OCI-LY1 (cell line): ENCODE measurements at regions not wholly inside any gene's neighbourhood (a gene's known extent, or its start where the extent isn't known, plus 50 kb on each side); places are given as distances from the start of the nearest gene placed in this dataset.

ENCODE experiments used
- H2AFZ ChIP-seq: fragments of 200-600 bp; sonication (generic), shearing (Covaris generic); 2 replicates; pipeline ENCODE4 v1.6.0; 2014; ENCODE audit warnings: antibody characterized with exemption, mild to moderate bottlenecking, low read length
- H3F3A ChIP-seq: fragments of 200-600 bp; sonication (generic), shearing (Covaris generic); 2 replicates; pipeline ENCODE4 v1.6.0; 2014; ENCODE audit warnings: mild to moderate bottlenecking, antibody characterized with exemption, low read length, moderate library complexity; ENCODE audit not compliant: insufficient read depth
- H3K27ac ChIP-seq: fragments of 200-600 bp; sonication (generic); 2 replicates; pipeline ENCODE4 v1.5.1; 2014; ENCODE audit warnings: low read length, mixed run types, mild to moderate bottlenecking, low read depth; ENCODE audit not compliant: poor library complexity, severe bottlenecking
- H3K27me3 ChIP-seq: fragments of 200-600 bp; sonication (generic); 2 replicates; pipeline ENCODE4 v1.6.0; 2014; ENCODE audit warnings: antibody characterized with exemption, mild to moderate bottlenecking, low read length, moderate library complexity; ENCODE audit not compliant: insufficient read depth
- H3K36me3 ChIP-seq: fragments of 200-600 bp; sonication (generic); 2 replicates; pipeline ENCODE4 v1.6.1; 2014; ENCODE audit warnings: mild to moderate bottlenecking, antibody characterized with exemption, low read length, moderate library complexity, mixed read lengths; ENCODE audit not compliant: insufficient read depth
- H3K4me1 ChIP-seq: fragments of 200-600 bp; sonication (generic); 2 replicates; pipeline ENCODE4 v1.5.1; 2014; ENCODE audit warnings: mild to moderate bottlenecking, low read length, moderate library complexity; ENCODE audit not compliant: insufficient read depth, severe bottlenecking
- H3K4me2 ChIP-seq: fragments of 200-600 bp; sonication (generic), shearing (Covaris generic); 2 replicates; pipeline ENCODE4 v1.6.1; 2014; ENCODE audit warnings: low read length
- H3K4me3 ChIP-seq: fragments of 200-600 bp; sonication (generic); 2 replicates; pipeline ENCODE4 v1.5.1; 2014; ENCODE audit warnings: low read length, low read depth, mild to moderate bottlenecking, mixed read lengths; ENCODE audit not compliant: poor library complexity, severe bottlenecking
- H3K79me2 ChIP-seq: fragments of 200-600 bp; shearing (Covaris generic); 2 replicates; pipeline ENCODE4 v1.6.1; 2016; ENCODE audit warnings: mixed run types, low read length, mixed read lengths; ENCODE audit not compliant: insufficient read depth
- H3K9ac ChIP-seq: fragments of 200-600 bp; sonication (generic), shearing (Covaris generic); 2 replicates; pipeline ENCODE4 v1.6.1; 2014; ENCODE audit warnings: mild to moderate bottlenecking, low read length, mixed read lengths
- H3K9me2 ChIP-seq: fragments of 200-600 bp; sonication (generic), shearing (Covaris generic); 2 replicates; pipeline ENCODE4 v1.6.1; 2014; ENCODE audit warnings: low read depth, mild to moderate bottlenecking, low read length, mixed read lengths
- H3K9me3 ChIP-seq: fragments of 200-600 bp; shearing (Covaris generic); 2 replicates; pipeline ENCODE4 v1.6.1; 2014; ENCODE audit warnings: low read length, mixed read lengths
- H4K20me1 ChIP-seq: fragments of 200-600 bp; sonication (generic), shearing (Covaris generic); 2 replicates; pipeline ENCODE4 v1.6.0; 2016; ENCODE audit warnings: mild to moderate bottlenecking, low read length; ENCODE audit not compliant: insufficient read depth
- EZH2 ChIP-seq: fragments of 200-600 bp; sonication (generic), shearing (Covaris generic); IDR thresholded peaks from 2 replicates; pipeline ENCODE4 v1.8.0; 2017; ENCODE audit warnings: borderline replicate concordance, mixed run types, mild to moderate bottlenecking, antibody characterized with exemption, low read length, moderate library complexity, mixed read lengths
- TF ChIP-seq, protein P1 (sequence below): fragments of 200-600 bp; sonication (generic), shearing (Covaris generic); IDR thresholded peaks from 2 replicates; pipeline ENCODE4 v1.5.1; 2017; ENCODE audit warnings: mild to moderate bottlenecking, antibody characterized with exemption, low read length, moderate library complexity, mixed read lengths

DNA sequence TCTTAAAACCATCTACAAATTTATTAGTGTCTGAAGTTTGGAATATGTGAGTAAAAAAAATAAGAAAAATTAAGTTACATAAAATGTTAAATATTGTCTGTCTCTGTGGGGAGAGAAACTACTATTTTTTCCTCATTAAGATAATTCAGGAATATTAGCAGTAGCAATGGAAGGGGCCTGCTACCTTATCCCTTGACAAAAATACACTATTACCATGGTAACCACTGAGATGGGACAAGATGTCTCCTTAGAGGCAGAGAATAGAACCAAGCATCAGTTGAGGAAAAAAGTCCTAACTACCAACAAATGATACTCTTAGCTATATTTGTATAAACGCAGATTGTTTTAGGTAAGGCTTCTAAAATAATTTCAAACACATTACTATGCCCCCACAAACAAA, 150.7 kb upstream of the LSM8 start:
- no peaks in the 10 kb centered on the region for H3F3A ChIP-seq
- H3K27ac ChIP-seq, result no peak overlapping the region
- no peaks in the 10 kb centered on the region for H3K79me2 ChIP-seq
- H3K36me3 ChIP-seq, result no peaks in the 10 kb centered on the region
- no peaks in the 10 kb centered on the region for H3K4me1 ChIP-seq
- no peaks in the 10 kb centered on the region for H3K27me3 ChIP-seq
- H2AFZ ChIP-seq, result no peak overlapping the region
- no peaks in the 10 kb centered on the region for H3K9me2 ChIP-seq
- no peak overlapping the region for H3K9ac ChIP-seq
- no peak for TF ChIP-seq EZH2
- no peaks in the 10 kb centered on the region for H4K20me1 ChIP-seq
- H3K9me3 ChIP-seq, result no peaks in the 10 kb centered on the region
- H3K4me3 ChIP-seq, result no peak overlapping the region
- H3K4me2 ChIP-seq, result no peak overlapping the region

DNA sequence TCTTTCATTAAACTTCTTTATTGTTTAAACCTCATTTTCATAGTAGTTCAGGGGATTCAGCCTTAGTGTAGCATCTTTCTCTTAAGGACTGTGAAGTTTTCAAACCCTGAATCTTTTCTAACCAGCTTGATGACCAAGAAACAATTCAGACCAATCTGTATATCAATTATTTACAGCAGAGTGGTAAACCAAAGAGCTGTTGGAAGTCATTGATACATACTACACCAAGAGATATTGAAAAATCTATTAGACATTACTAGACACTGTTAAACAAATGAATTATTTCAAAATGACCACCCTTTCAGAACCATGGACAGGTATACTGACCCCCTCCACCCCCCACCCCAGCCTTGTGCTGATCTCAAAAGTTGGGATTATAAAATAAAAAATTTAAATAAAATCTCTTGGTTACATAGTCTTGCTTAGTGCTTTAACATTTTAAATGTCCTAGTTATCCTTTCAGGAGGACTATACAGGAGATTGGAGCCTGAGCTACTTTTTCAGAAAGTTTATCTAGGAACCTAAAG, 143.9 kb upstream of the LSM8 start:
- no peaks in the 10 kb centered on the region for H3K9me2 ChIP-seq
- H3K4me2 ChIP-seq, result no peak overlapping the region
- no peaks in the 10 kb centered on the region for H3K79me2 ChIP-seq
- no peaks in the 10 kb centered on the region for H3K27me3 ChIP-seq
- no peak overlapping the region for H2AFZ ChIP-seq
- H4K20me1 ChIP-seq, result no peaks in the 10 kb centered on the region
- no peaks in the 10 kb centered on the region for H3K36me3 ChIP-seq
- H3K4me3 ChIP-seq, result no peak overlapping the region
- H3F3A ChIP-seq, result no peaks in the 10 kb centered on the region
- H3K9me3 ChIP-seq, result no peaks in the 10 kb centered on the region
- H3K4me1 ChIP-seq, result no peaks in the 10 kb centered on the region
- no peak overlapping the region for H3K9ac ChIP-seq
- H3K27ac ChIP-seq, result no peak overlapping the region
- TF ChIP-seq, protein P1, sequence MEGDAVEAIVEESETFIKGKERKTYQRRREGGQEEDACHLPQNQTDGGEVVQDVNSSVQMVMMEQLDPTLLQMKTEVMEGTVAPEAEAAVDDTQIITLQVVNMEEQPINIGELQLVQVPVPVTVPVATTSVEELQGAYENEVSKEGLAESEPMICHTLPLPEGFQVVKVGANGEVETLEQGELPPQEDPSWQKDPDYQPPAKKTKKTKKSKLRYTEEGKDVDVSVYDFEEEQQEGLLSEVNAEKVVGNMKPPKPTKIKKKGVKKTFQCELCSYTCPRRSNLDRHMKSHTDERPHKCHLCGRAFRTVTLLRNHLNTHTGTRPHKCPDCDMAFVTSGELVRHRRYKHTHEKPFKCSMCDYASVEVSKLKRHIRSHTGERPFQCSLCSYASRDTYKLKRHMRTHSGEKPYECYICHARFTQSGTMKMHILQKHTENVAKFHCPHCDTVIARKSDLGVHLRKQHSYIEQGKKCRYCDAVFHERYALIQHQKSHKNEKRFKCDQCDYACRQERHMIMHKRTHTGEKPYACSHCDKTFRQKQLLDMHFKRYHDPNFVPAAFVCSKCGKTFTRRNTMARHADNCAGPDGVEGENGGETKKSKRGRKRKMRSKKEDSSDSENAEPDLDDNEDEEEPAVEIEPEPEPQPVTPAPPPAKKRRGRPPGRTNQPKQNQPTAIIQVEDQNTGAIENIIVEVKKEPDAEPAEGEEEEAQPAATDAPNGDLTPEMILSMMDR, result no peak
- no peak for TF ChIP-seq EZH2

DNA sequence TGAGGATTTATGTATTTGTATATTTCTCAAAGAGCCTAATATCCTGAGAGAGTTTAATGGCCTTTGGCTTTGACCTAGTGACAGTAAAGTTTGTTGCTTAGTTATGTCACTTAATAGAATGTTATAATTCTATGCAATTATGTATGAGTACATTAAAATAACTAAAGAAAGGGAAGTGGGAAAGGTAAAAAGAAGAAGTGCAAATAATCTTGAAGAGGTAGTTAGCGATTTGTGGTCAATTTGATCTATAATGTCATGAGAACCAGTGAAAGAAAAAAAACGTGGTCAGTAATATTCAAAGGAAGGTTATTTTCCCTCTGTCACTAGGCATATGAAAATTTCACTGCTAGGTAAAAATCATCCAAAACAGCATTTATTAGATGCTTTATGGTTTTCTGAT, 143.4 kb upstream of the LSM8 start:
- no peaks in the 10 kb centered on the region for H3K4me1 ChIP-seq
- TF ChIP-seq EZH2, result no peak
- TF ChIP-seq, protein P1, result no peak

DNA sequence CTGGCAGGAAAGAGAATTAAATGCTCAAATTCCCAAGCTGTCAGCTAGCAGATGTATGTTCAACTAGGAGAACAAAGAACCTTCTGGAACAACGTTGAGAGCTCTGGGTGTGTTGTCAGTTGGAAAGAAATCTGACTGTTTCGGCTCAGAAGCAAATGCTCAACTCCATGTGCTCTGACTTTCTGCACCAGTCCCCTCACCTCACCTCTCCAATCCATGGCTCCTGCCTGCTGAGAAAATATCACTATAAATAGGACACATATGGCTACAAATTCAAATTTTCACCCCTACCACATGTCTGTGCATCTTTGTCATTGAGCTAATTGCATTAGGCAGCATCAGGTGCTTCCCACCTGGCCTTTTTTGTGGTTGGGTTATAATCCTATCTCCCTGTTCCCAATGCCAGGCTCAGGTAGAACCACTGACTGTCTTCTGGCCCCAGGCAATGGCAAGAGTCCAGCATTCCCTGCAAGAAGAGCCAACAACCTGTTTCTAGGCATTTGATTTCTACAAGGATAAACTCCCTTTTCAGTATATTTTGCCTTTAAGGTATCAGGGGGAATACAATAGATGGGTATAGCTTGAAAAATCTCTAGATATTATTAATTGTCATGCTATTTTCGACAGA, 142.6 kb upstream of the LSM8 start:
- H3K9ac ChIP-seq, result no peak overlapping the region
- TF ChIP-seq, protein P1, result no peak
- no peak for TF ChIP-seq EZH2
- H3K4me3 ChIP-seq, result no peak overlapping the region

More for the DNA sequence above, 143.4 kb upstream of the LSM8 start:
- no peak overlapping the region for H3K4me3 ChIP-seq
- no peaks in the 10 kb centered on the region for H3K79me2 ChIP-seq
- no peaks in the 10 kb centered on the region for H3K27me3 ChIP-seq
- no peak overlapping the region for H3K4me2 ChIP-seq
- H3K36me3 ChIP-seq, result no peaks in the 10 kb centered on the region
- no peaks in the 10 kb centered on the region for H3K9me2 ChIP-seq
- no peaks in the 10 kb centered on the region for H3F3A ChIP-seq
- H3K9ac ChIP-seq, result no peak overlapping the region
- H3K9me3 ChIP-seq, result no peaks in the 10 kb centered on the region
- no peak overlapping the region for H3K27ac ChIP-seq
- no peak overlapping the region for H2AFZ ChIP-seq
- no peaks in the 10 kb centered on the region for H4K20me1 ChIP-seq

More for the DNA sequence above, 142.6 kb upstream of the LSM8 start:
- no peak overlapping the region for H2AFZ ChIP-seq
- no peaks in the 10 kb centered on the region for H3F3A ChIP-seq
- H3K4me2 ChIP-seq, result no peak overlapping the region
- no peaks in the 10 kb centered on the region for H3K9me2 ChIP-seq
- H3K79me2 ChIP-seq, result no peaks in the 10 kb centered on the region
- H3K27me3 ChIP-seq, result no peaks in the 10 kb centered on the region
- no peaks in the 10 kb centered on the region for H3K4me1 ChIP-seq
- H3K9me3 ChIP-seq, result no peaks in the 10 kb centered on the region
- no peaks in the 10 kb centered on the region for H4K20me1 ChIP-seq
- no peaks in the 10 kb centered on the region for H3K36me3 ChIP-seq
- H3K27ac ChIP-seq, result no peak overlapping the region
